AG04450 (cell line): ENCODE measurements at regions not wholly inside any gene's neighbourhood (a gene's known extent, or its start where the extent isn't known, plus 50 kb on each side); places are given as distances from the start of the nearest gene placed in this dataset.

ENCODE experiments used
- CTCF ChIA-PET: fragments of 300-600, 350-600 bp; formaldehyde crosslinking; extraction: SDS; loops from one replicate; lab custom pipeline; 2022; ENCODE audit warnings: antibody characterized with exemption, inconsistent platforms; lab: Charles Lee
- POLR2A ChIA-PET: fragments of 350-600 bp; formaldehyde crosslinking; extraction: SDS; loops from one replicate; lab custom pipeline; 2021; ENCODE audit warnings: antibody characterized with exemption, inconsistent platforms; lab: Yijun Ruan, JAX
- DNase-seq: peaks from one replicate; pipeline ENCODE4 v3.0.0-alpha.2; 2011; ENCODE audit warnings: low read depth, low spot score
- H3K27ac ChIP-seq: one replicate; pipeline ENCODE4 v1.5.1; 2012; ENCODE audit warnings: low read depth, low read length, control low read depth
- H3K27me3 ChIP-seq: one replicate; pipeline ENCODE4 v1.6.0; 2012; ENCODE audit warnings: low read length; ENCODE audit not compliant: control insufficient read depth, insufficient read depth
- H3K4me3 ChIP-seq: 2 replicates; pipeline ENCODE4 v1.5.1; 2011; ENCODE audit warnings: mild to moderate bottlenecking, low read depth, low read length, control low read depth
- H3K9me3 ChIP-seq: 2 replicates; pipeline ENCODE4 v1.5.1; 2012; ENCODE audit warnings: low read length; ENCODE audit not compliant: control insufficient read depth, insufficient read depth
- CTCF ChIP-seq: IDR thresholded peaks from 2 replicates; pipeline ENCODE4 v1.5.1; 2011; ENCODE audit warnings: low read depth, low read length, control low read depth, inconsistent platforms

GRCh38 chr2:77797088-77797487, 274.9 kb upstream of the LRRTM4 start:
- no peak for TF ChIP-seq CTCF
- ChIA-PET CTCF (no interaction called here), POLR2A (no interaction called here)
- Histone ChIP-seq H3K27me3 (no peaks in the 10 kb centered on the region), H3K4me3 (no peak overlapping the region), H3K27ac (no peak overlapping the region), H3K9me3 (peaks cover 6% of the 10 kb centered on the region)
- no peak for DNase-seq

- CTCF ChIA-PET, result no interaction called here
These were observed 278.2 kb upstream of the LRRTM4 start for GRCh38 chr2:77800410-77800809.

GRCh38 chr2:77807531-77808215, 285.5 kb upstream of the LRRTM4 start:
- no peak overlapping the region for H3K4me3 ChIP-seq
- no peak for TF ChIP-seq CTCF
- no peak for DNase-seq
- H3K9me3 ChIP-seq, result peaks cover 14% of the 10 kb centered on the region
- ChIA-PET CTCF (no interaction called here), POLR2A (no interaction called here)
- H3K27me3 ChIP-seq, result no peaks in the 10 kb centered on the region
- no peak overlapping the region for H3K27ac ChIP-seq

More at GRCh38 chr2:77800410-77800809, 278.2 kb upstream of the LRRTM4 start:
- no peaks in the 10 kb centered on the region for H3K27me3 ChIP-seq
- DNase-seq, result no peak
- no peak overlapping the region for H3K27ac ChIP-seq
- no peaks in the 10 kb centered on the region; the same call in 1 of the 2 replicates for H3K9me3 ChIP-seq
- no peak for TF ChIP-seq CTCF
- POLR2A ChIA-PET, result no interaction called here
- H3K4me3 ChIP-seq, result no peak overlapping the region

GRCh38 chr2:77808599-77808998, 286.4 kb upstream of the LRRTM4 start:
- ChIA-PET CTCF (no interaction called here), POLR2A (no interaction called here)
- Histone ChIP-seq H3K9me3 (peaks cover 17% of the 10 kb centered on the region), H3K27me3 (no peaks in the 10 kb centered on the region), H3K27ac (no peak overlapping the region), H3K4me3 (no peak overlapping the region)
- DNase-seq, result no peak
- TF ChIP-seq CTCF, result no peak

GRCh38 chr2:77813599-77813998, 291.4 kb upstream of the LRRTM4 start:
- TF ChIP-seq CTCF, result no peak

More at GRCh38 chr2:77813599-77813998, 291.4 kb upstream of the LRRTM4 start:
- ChIA-PET POLR2A (no interaction called here), CTCF (no interaction called here)
- H3K9me3 ChIP-seq, result peaks cover 15% of the 10 kb centered on the region
- no peaks in the 10 kb centered on the region for H3K27me3 ChIP-seq
- DNase-seq, result no peak
- no peak overlapping the region for H3K27ac ChIP-seq
- H3K4me3 ChIP-seq, result no peak overlapping the region
